Tibial nerve (tissue), 4 donors: ENCODE measurements at regions not wholly inside any gene's neighbourhood (a gene's known extent, or its start where the extent isn't known, plus 50 kb on each side); places are given as distances from the start of the nearest gene placed in this dataset.

Source experiments
- EP300 ChIP-seq, 2 donors: sonication (generic); formaldehyde crosslinking; IDR thresholded peaks; one replicate each; pipeline ENCODE4 v1.6.1; 2017; ENCODE audit warnings: antibody characterized with exemption in 2 of 2, mild to moderate bottlenecking in 1 of 2
- POLR2A ChIP-seq, 2 donors: fragments of 450-650 bp; IDR thresholded peaks; one replicate each; pipeline ENCODE4 v1.6.1; 2017; ENCODE audit warnings: antibody characterized with exemption in 2 of 2, mild to moderate bottlenecking in 2 of 2, moderate library complexity in 2 of 2
- TF ChIP-seq, protein P1 (sequence below), 5 experiments: fragments of 200-600 bp in 3 of 5; fragments of 450-650 bp in 2 of 5; sonication (generic) in 3 of 5; IDR thresholded peaks; one replicate each; pipeline ENCODE4 v1.5.1; 2016 to 2019; ENCODE audit warnings: antibody characterized with exemption in 5 of 5, mild to moderate bottlenecking in 3 of 5, moderate library complexity in 2 of 5

DNA sequence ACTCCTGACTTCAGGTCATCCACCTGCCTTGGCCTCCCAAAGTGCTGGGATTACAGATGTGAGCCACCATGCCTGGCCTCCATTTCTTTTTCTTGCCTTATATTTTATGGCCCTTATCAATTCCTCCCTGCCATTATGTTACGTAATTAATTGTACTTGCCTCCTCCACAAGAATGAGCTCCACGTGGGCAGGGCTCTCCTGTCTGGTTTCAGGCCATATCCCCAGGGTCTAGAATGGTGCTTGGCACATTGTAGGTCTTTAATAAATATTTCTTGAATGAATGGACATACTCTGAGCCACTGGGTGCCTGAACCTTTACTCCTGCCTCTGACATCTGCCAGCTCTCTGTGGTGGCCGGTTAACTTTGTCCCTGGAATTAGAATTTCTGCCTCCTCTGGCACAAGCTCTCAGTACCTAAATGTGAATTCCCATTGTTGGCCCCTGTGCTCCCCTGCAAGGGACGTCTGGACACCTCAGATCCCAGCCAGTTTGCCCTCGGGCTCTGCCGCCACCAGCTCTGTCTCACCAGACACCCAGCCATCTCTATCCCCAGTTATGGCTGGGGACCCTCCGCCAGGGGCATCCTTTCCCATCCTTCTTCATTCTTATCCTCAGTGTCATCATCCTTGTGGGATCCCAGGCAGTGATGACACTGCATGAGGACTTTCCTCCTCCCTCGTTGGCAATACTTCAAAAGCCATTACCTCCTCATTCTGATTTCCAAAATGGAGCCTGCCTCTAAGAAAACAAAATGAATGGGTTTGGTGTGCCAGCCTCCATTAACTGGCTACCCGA lies 165.6 kb upstream of the SMAD3 start:
- TF ChIP-seq, protein P1, sequence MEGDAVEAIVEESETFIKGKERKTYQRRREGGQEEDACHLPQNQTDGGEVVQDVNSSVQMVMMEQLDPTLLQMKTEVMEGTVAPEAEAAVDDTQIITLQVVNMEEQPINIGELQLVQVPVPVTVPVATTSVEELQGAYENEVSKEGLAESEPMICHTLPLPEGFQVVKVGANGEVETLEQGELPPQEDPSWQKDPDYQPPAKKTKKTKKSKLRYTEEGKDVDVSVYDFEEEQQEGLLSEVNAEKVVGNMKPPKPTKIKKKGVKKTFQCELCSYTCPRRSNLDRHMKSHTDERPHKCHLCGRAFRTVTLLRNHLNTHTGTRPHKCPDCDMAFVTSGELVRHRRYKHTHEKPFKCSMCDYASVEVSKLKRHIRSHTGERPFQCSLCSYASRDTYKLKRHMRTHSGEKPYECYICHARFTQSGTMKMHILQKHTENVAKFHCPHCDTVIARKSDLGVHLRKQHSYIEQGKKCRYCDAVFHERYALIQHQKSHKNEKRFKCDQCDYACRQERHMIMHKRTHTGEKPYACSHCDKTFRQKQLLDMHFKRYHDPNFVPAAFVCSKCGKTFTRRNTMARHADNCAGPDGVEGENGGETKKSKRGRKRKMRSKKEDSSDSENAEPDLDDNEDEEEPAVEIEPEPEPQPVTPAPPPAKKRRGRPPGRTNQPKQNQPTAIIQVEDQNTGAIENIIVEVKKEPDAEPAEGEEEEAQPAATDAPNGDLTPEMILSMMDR (IDR thresholded peaks at IDR 0.05) = no peak
- TF ChIP-seq POLR2A (IDR thresholded peaks at IDR 0.05) = no peak
- no peak for TF ChIP-seq EP300 (IDR thresholded peaks at IDR 0.05)
